ENCODE measurements at regions not wholly inside any gene's neighbourhood (a gene's known extent, or its start where the extent isn't known, plus 50 kb on each side); places are given as distances from the start of the nearest gene placed in this dataset.

DNA sequence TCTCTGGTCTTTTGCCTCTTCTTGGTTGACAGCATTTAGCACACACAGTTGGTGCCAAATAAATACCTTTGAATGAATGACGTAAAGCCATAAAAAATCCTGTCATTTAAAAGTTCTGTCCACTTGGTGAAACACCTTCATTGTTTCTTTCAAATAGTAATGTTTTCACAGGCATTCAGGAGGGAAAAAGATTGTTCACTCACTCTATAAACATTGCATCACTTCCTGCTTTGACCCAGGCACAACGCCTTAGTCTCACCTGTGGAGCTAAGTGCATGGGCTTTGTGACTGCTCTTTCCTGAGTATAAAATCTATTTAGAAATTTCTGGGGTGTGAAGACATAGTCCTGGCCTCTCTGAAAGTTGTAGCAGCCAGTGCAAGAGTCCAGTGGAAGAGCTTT lies 88.9 kb upstream of the CXCL14 start:
- H3K27me3 ChIP-seq (ENCODE audit: insufficient read depth, low read depth, low read length), result no peaks in the 10 kb centered on the region
- TF ChIP-seq, protein P1, sequence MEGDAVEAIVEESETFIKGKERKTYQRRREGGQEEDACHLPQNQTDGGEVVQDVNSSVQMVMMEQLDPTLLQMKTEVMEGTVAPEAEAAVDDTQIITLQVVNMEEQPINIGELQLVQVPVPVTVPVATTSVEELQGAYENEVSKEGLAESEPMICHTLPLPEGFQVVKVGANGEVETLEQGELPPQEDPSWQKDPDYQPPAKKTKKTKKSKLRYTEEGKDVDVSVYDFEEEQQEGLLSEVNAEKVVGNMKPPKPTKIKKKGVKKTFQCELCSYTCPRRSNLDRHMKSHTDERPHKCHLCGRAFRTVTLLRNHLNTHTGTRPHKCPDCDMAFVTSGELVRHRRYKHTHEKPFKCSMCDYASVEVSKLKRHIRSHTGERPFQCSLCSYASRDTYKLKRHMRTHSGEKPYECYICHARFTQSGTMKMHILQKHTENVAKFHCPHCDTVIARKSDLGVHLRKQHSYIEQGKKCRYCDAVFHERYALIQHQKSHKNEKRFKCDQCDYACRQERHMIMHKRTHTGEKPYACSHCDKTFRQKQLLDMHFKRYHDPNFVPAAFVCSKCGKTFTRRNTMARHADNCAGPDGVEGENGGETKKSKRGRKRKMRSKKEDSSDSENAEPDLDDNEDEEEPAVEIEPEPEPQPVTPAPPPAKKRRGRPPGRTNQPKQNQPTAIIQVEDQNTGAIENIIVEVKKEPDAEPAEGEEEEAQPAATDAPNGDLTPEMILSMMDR (IDR thresholded peaks at IDR 0.05; ENCODE audit: poor library complexity, severe bottlenecking), result no peak
- TF ChIP-seq, protein P2, sequence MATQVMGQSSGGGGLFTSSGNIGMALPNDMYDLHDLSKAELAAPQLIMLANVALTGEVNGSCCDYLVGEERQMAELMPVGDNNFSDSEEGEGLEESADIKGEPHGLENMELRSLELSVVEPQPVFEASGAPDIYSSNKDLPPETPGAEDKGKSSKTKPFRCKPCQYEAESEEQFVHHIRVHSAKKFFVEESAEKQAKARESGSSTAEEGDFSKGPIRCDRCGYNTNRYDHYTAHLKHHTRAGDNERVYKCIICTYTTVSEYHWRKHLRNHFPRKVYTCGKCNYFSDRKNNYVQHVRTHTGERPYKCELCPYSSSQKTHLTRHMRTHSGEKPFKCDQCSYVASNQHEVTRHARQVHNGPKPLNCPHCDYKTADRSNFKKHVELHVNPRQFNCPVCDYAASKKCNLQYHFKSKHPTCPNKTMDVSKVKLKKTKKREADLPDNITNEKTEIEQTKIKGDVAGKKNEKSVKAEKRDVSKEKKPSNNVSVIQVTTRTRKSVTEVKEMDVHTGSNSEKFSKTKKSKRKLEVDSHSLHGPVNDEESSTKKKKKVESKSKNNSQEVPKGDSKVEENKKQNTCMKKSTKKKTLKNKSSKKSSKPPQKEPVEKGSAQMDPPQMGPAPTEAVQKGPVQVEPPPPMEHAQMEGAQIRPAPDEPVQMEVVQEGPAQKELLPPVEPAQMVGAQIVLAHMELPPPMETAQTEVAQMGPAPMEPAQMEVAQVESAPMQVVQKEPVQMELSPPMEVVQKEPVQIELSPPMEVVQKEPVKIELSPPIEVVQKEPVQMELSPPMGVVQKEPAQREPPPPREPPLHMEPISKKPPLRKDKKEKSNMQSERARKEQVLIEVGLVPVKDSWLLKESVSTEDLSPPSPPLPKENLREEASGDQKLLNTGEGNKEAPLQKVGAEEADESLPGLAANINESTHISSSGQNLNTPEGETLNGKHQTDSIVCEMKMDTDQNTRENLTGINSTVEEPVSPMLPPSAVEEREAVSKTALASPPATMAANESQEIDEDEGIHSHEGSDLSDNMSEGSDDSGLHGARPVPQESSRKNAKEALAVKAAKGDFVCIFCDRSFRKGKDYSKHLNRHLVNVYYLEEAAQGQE (IDR thresholded peaks at IDR 0.05; ENCODE audit: borderline replicate concordance), result no peak
- TF ChIP-seq EP300 (conservative IDR thresholded peaks at IDR 0.05; ENCODE audit: poor library complexity, severe bottlenecking) (no peak), MXI1 (conservative IDR thresholded peaks at IDR 0.05; ENCODE audit: poor library complexity, severe bottlenecking) (no peak), SMC3 (conservative IDR thresholded peaks at IDR 0.05; ENCODE audit: poor library complexity) (no peak), EZH2 (IDR thresholded peaks at IDR 0.05; ENCODE audit: borderline replicate concordance, insufficient read depth, low read length, poor library complexity, severe bottlenecking) (no peak), TAF1 (IDR thresholded peaks at IDR 0.05; ENCODE audit: low read depth) (no peak)
- H3K9me3 ChIP-seq (ENCODE audit: low read length), result no peaks in the 10 kb centered on the region
- no peak overlapping the region for H3K4me2 ChIP-seq (ENCODE audit: low read length)
- H3F3A ChIP-seq (ENCODE audit: insufficient read depth, low read length, poor library complexity, severe bottlenecking), result no peaks in the 10 kb centered on the region
- H3K9ac ChIP-seq (ENCODE audit: low read length), result no peak overlapping the region
- H3K4me3 ChIP-seq (ENCODE audit: low read length), result no peak overlapping the region
- no peaks in the 10 kb centered on the region for H3K36me3 ChIP-seq (ENCODE audit: insufficient read depth, low read length)
- H2AFZ ChIP-seq (ENCODE audit: low read depth, low read length), result no peak overlapping the region
- no peaks in the 10 kb centered on the region for H3K79me2 ChIP-seq (replicated peaks; ENCODE audit: insufficient read depth, low read length)
- H3K9me2 ChIP-seq (ENCODE audit: insufficient read depth, low read length), result no peaks in the 10 kb centered on the region
- no peak overlapping the region for H3K27ac ChIP-seq (ENCODE audit: low read length)
- H4K20me1 ChIP-seq (ENCODE audit: insufficient read depth), result no peaks in the 10 kb centered on the region

DNA sequence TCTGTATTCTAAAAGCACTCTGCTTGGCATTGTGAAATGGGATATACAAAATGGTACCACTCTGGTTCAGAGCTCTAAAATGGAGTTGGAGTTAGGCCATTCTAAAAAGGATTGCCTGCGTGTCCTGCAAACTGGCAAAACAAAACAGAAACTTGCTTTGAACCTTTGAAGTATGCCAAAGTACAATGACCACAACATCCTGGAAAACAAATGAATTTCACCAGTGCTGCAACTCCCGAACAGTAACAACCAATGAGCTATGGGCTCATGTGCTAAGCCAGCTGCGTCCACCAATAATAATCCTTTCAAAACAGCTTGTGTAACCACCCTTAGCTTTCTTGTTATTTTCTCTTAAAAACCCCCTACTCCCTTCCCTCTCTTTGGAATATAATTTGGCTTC lies 88.4 kb upstream of the CXCL14 start:
- TF ChIP-seq EZH2 (IDR thresholded peaks at IDR 0.05; ENCODE audit: borderline replicate concordance, insufficient read depth, low read length, poor library complexity, severe bottlenecking), result no peak
- TF ChIP-seq RAD21 (conservative IDR thresholded peaks at IDR 0.05), result no peak
- TF ChIP-seq, protein P2 (IDR thresholded peaks at IDR 0.05; ENCODE audit: borderline replicate concordance), result no peak
- no peak for TF ChIP-seq SMC3 (conservative IDR thresholded peaks at IDR 0.05; ENCODE audit: poor library complexity)
- no peak for TF ChIP-seq TAF1 (IDR thresholded peaks at IDR 0.05; ENCODE audit: low read depth)
- TF ChIP-seq POLR2AphosphoS5 (IDR thresholded peaks at IDR 0.05), result no peak
- TF ChIP-seq EP300 (conservative IDR thresholded peaks at IDR 0.05; ENCODE audit: poor library complexity, severe bottlenecking), result no peak
- no peak for TF ChIP-seq MXI1 (conservative IDR thresholded peaks at IDR 0.05; ENCODE audit: poor library complexity, severe bottlenecking)
- TF ChIP-seq, protein P1 (IDR thresholded peaks at IDR 0.05; ENCODE audit: poor library complexity, severe bottlenecking), result no peak
- Histone ChIP-seq H2AFZ (ENCODE audit: low read depth, low read length) (no peak overlapping the region), H3K36me3 (ENCODE audit: insufficient read depth, low read length) (no peaks in the 10 kb centered on the region)

More for the DNA sequence above, 88.4 kb upstream of the CXCL14 start:
- Histone ChIP-seq H3K9me2 (ENCODE audit: insufficient read depth, low read length) (no peaks in the 10 kb centered on the region), H3K27ac (ENCODE audit: low read length) (no peak overlapping the region), H3K4me2 (ENCODE audit: low read length) (no peak overlapping the region), H3K9ac (ENCODE audit: low read length) (no peak overlapping the region), H3F3A (ENCODE audit: insufficient read depth, low read length, poor library complexity, severe bottlenecking) (no peaks in the 10 kb centered on the region), H3K27me3 (ENCODE audit: insufficient read depth, low read depth, low read length) (no peaks in the 10 kb centered on the region), H4K20me1 (ENCODE audit: insufficient read depth) (no peaks in the 10 kb centered on the region), H3K9me3 (ENCODE audit: low read length) (no peaks in the 10 kb centered on the region), H3K4me3 (ENCODE audit: low read length) (no peak overlapping the region), H3K79me2 (replicated peaks; ENCODE audit: insufficient read depth, low read length) (no peaks in the 10 kb centered on the region)

Data from neural cell (in vitro differentiated cells).